M059J (cell line): ENCODE measurements at regions not wholly inside any gene's neighbourhood (a gene's known extent, or its start where the extent isn't known, plus 50 kb on each side); places are given as distances from the start of the nearest gene placed in this dataset.

Experiments used
- DNase-seq: peaks from one replicate; pipeline ENCODE4 v3.0.0-alpha.2; 2012; ENCODE audit warnings: low read depth

GRCh38 chr12:19710811-19711793, 271.8 kb downstream of the AEBP2 start:
- DNase-seq, result peak; percentile 44

- peak; percentile 90 for DNase-seq
Observed at GRCh38 chr12:19712041-19712440, 272.7 kb downstream of the AEBP2 start.

GRCh38 chr12:19718401-19718800, 279.1 kb downstream of the AEBP2 start:
- no peak for DNase-seq

- no peak for DNase-seq
Observed at GRCh38 chr12:19719672-19720071, 280.4 kb downstream of the AEBP2 start.

GRCh38 chr12:19726122-19726521, 286.8 kb downstream of the AEBP2 start:
- DNase-seq, result no peak

- no peak for DNase-seq
Observed at GRCh38 chr12:19726592-19726991, 287.3 kb downstream of the AEBP2 start.

- DNase-seq, result no peak
Observed at GRCh38 chr12:19737019-19737418, 297.7 kb downstream of the AEBP2 start.

DNA sequence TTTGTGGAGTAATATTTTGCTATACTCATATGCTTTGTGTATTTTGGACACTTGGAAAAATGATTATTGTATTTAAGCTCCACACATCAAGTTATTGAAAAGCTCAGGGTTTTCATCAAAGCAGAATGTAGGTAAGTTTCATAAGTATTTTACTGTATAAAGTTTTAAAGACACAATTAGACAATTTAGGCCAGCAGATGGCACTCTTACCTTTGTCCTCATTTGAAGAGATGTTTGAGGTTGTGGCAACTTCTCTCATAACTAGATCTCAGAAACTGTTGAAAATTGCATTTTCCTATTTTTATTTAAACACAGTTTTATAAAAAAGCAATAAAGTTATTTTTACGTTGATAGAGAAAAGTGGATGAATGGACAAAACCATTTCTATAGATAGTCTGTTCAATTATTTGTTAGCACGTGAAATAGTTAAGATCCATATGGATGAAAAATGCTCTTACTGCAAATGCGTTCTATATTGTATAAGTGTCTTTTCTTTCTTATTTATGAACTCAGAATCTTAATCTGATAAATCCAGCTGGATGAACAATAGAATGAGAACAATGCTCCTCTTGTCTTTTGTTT, 300.0 kb downstream of the AEBP2 start:
- DNase-seq, result peak; percentile 78

- DNase-seq, result no peak
Observed at GRCh38 chr12:19740472-19741131, 301.3 kb downstream of the AEBP2 start.

DNA sequence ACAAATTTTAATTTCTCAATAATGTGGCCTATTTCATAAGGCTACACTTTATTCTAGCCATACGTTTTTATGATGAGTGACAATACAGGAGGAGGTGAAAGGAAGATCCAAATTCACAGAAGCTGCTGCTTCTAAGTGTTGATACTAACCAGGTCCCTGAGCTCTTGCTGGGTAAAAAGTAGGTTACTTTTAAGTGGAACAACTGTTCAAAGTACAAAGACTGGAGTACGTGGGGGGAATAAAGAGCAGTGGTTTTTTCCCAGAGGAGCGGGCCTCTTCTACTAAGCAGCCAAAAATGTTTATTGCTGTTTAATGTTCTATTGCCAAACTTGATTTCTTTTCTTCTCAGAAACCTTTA, 301.8 kb downstream of the AEBP2 start:
- DNase-seq, result no peak

DNA sequence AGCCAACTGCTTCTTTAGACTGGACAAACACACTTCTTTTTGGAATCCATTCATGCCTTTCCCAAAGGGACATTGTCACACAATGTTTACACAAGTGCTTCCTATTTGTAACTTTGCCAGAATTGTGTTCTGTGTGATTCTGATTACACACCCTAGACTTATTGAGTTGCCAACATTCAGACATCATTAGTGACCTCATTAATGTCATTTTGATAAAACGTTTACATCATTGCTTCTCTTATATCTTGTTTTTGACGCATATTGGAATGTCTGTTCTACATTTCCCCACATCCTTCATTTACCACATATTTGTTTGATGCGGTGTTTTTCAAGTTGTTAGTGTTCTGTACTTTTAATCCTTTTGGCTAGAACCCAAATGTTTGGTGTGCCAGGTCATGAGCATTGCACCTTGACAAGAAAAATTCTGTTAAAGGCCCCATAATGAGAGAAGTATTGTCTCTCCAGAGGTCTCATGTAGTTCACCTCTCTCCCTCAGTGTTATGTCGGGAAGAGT, 305.5 kb downstream of the AEBP2 start:
- peak; percentile 81 for DNase-seq

DNA sequence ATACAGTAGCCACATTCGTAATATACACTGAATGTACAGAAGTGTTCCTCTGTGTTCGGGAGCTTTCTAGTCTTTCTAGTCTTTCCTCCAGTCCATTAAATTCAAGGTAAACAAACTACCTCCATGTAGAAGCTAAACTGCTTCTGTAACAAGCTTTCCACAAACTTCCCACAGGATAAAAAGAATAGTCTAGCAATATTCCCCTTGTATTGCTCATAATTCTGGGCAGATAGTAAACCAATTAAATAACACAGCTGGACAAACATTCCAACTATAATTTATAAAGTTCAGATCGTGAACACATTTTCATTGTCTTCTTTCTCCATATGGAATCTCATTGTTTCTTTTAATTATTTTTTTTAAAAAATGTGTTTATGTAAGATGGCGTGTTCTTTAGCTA, 307.2 kb downstream of the AEBP2 start:
- no peak for DNase-seq

- no peak for DNase-seq
Observed at GRCh38 chr12:19749906-19750574, 310.7 kb downstream of the AEBP2 start.

DNA sequence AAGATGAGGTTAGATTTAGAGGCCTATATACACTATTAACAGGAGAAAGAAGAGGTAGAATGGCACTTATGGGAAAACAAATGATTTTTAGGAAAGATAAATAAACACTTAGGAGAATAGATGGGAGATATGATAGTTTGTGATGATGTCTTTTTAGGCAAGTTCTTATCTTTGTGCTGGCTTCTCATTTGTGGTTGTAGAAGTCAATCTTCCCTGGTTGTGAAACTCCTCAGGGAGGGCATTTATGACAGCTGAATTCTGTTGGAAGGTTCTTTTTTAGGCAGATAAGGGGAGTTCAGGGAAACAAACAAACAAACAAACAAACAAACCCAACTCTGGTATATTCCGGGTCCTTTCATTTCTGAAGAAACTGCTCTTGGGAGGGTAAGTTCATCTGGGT, 311.8 kb downstream of the AEBP2 start:
- DNase-seq, result no peak

DNA sequence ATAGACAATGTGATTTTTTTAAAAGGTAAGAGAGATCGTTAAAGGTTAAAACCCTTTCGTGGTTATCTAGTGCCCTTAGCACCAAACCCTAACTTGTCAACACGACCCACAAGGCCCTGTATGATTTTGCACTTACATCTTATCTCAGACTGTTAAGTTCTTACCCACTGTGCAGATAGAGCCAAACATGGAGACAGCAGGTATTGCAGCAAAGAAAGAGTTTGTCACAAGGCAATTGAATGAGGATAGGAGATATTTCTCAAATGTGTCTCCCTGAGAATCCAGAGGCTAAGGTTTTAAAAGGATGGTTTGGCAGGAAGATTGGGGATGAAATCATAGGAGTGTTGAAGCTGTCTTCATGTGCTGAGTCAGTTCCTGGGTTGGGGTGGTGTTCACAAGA, 313.4 kb downstream of the AEBP2 start:
- DNase-seq, result peak; percentile 18

DNA sequence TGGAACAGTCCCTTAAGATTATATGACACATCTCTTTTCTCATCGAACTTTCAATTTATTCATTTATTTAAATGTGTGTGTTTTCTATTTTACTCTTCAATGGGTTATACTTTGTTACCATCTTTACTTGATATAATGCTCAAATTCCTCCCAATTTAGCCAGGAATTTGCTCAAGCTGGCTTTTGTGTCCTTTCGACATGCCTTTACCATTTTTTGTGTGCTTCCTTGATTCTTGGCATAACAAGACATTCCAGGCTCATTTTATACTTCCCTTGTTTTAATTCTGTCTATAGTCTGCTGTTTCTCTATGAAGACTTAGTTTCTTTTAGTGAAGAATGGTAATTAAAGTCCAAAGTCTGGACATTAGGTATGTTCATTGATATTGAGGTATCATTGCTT, 315.8 kb downstream of the AEBP2 start:
- DNase-seq, result no peak

- DNase-seq, result peak; percentile 45
Observed at GRCh38 chr12:19757317-19757877, 318.1 kb downstream of the AEBP2 start.

DNA sequence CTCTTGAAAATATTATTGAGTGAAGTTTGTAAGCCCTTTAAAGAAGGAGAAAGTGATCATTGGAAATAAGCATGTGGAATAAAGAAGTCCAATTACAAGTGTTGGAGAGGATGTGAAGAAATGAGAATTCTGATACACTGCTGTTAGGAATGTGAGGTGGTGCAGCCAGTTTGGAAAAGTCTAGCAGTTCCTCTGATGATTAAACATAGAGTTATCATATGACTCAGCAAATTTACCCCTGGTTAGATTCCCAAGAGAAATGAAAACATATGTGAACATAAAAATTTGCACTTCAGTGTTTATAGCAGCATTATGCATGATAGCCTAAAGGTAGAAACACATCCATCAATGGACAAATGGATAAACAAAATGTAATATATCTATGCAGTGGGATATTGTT, 319.9 kb downstream of the AEBP2 start:
- DNase-seq, result peak; percentile 78

- DNase-seq, result no peak
Observed at GRCh38 chr12:19760611-19761010, 321.3 kb downstream of the AEBP2 start.

- DNase-seq, result no peak
Observed at GRCh38 chr12:19761463-19761862, 322.2 kb downstream of the AEBP2 start.

DNA sequence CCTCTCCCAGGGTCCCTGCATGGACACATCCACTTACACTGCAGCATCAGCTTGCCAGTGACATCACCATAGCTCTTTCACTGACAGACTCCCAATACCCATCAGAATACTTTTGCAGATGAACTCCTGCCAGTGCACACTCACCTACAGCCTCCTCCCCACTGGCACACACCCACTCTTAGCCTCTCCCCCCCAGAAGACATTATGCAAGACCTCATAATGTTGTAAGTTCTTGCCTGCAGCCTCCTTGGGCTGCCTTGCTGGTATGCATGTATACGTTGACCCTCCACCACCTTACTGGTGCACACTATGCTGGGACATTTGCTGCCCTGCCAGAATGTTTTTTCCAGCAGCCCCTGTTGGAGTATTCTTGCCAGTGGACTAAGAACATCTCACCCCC, 324.2 kb downstream of the AEBP2 start:
- DNase-seq, result no peak

DNA sequence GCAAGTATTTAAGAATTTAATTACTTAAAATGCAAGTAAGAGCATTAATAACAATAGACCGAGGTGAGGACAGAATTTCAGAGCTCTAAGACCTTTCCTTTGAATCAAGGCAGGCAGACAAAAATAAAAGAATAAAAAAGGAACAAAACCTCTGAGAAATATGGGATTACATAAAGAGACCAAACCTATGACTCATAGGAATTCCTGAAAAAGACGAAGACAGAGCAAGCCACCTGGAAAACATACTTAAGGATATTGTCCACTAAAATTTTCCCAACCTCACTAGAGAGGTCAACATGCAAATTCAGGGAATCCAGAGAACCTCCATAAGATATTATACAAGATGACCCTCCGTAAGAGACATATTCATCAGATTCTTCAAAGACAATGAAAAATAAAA, 325.1 kb downstream of the AEBP2 start:
- peak; percentile 44 for DNase-seq
